GM19467 (cell line): ENCODE measurements at regions not wholly inside any gene's neighbourhood (a gene's known extent, or its start where the extent isn't known, plus 50 kb on each side); places are given as distances from the start of the nearest gene placed in this dataset.

Experiments used
- ATAC-seq: cut with Tn5 transposase; IDR thresholded peaks from one replicate; pipeline ENCODE4 v1.9.1; 2021; ENCODE audit warnings: mild to moderate bottlenecking, moderate library complexity; ENCODE audit not compliant: unreplicated experiment

- ATAC-seq = no peak
Measured at GRCh38 chr1:193565971-193566577, 379.7 kb upstream of the B3GALT2 start.

GRCh38 chr1:193562121-193562520 lies 375.7 kb upstream of the B3GALT2 start:
- no peak for ATAC-seq

- no peak for ATAC-seq
Measured at GRCh38 chr1:193558491-193559028, 372.1 kb upstream of the B3GALT2 start.

- ATAC-seq = no peak
Measured at GRCh38 chr1:193555662-193556441, 369.4 kb upstream of the B3GALT2 start.

GRCh38 chr1:193553564-193553963 lies 367.2 kb upstream of the B3GALT2 start:
- ATAC-seq = no peak

GRCh38 chr1:193552274-193552673 lies 365.9 kb upstream of the B3GALT2 start:
- ATAC-seq = no peak

GRCh38 chr1:193549081-193549480 lies 362.7 kb upstream of the B3GALT2 start:
- no peak for ATAC-seq

- no peak for ATAC-seq
Measured at GRCh38 chr1:193545171-193545570, 358.8 kb upstream of the B3GALT2 start.

- ATAC-seq = no peak
Measured at GRCh38 chr1:193543259-193543658, 356.8 kb upstream of the B3GALT2 start.

GRCh38 chr1:193542690-193543089 lies 356.3 kb upstream of the B3GALT2 start:
- ATAC-seq = no peak

GRCh38 chr1:193540511-193540910 lies 354.1 kb upstream of the B3GALT2 start:
- ATAC-seq = peak; percentile 9

GRCh38 chr1:193539731-193540459 lies 353.5 kb upstream of the B3GALT2 start:
- ATAC-seq = peak; percentile 50

- ATAC-seq = no peak
Measured at GRCh38 chr1:193538680-193539079, 352.3 kb upstream of the B3GALT2 start.

- no peak for ATAC-seq
Measured at GRCh38 chr1:193538003-193538354, 351.6 kb upstream of the B3GALT2 start.

GRCh38 chr1:193537266-193538002 lies 351.0 kb upstream of the B3GALT2 start:
- peak; percentile 90 for ATAC-seq

- no peak for ATAC-seq
Measured at GRCh38 chr1:193533853-193534252, 347.4 kb upstream of the B3GALT2 start.

- no peak for ATAC-seq
Measured at GRCh38 chr1:193525917-193526710, 339.7 kb upstream of the B3GALT2 start.

- ATAC-seq = no peak
Measured at GRCh38 chr1:193525411-193525810, 339.0 kb upstream of the B3GALT2 start.

- ATAC-seq = no peak
Measured at GRCh38 chr1:193524616-193525015, 338.2 kb upstream of the B3GALT2 start.

- no peak for ATAC-seq
Measured at GRCh38 chr1:193524021-193524420, 337.6 kb upstream of the B3GALT2 start.
